ENCODE measurements at regions not wholly inside any gene's neighbourhood (a gene's known extent, or its start where the extent isn't known, plus 50 kb on each side); places are given as distances from the start of the nearest gene placed in this dataset.

- DNase-seq (ENCODE audit: low read depth) = no peak
- no peak overlapping the region for H3K4me3 ChIP-seq (replicated peaks; ENCODE audit: low read depth, low read length)
- TF ChIP-seq CTCF (IDR thresholded peaks at IDR 0.05; ENCODE audit: low read length, missing control alignments) = no peak
These were observed 69.3 kb downstream of the MTERF1 start for GRCh38 chr7:91811236-91811635.

GRCh38 chr7:91811641-91812040 lies 68.9 kb downstream of the MTERF1 start:
- H3K4me3 ChIP-seq (replicated peaks; ENCODE audit: low read depth, low read length) = no peak overlapping the region
- DNase-seq (ENCODE audit: low read depth) = no peak
- no peak for TF ChIP-seq CTCF (IDR thresholded peaks at IDR 0.05; ENCODE audit: low read length, missing control alignments)

- H3K4me3 ChIP-seq (replicated peaks; ENCODE audit: low read depth, low read length) = no peak overlapping the region
- DNase-seq (ENCODE audit: low read depth) = no peak
- no peak for TF ChIP-seq CTCF (IDR thresholded peaks at IDR 0.05; ENCODE audit: low read length, missing control alignments)
These were observed 68.1 kb downstream of the MTERF1 start for GRCh38 chr7:91812388-91812787.

GRCh38 chr7:91814189-91814588 lies 66.3 kb downstream of the MTERF1 start:
- no peak for TF ChIP-seq CTCF (IDR thresholded peaks at IDR 0.05; ENCODE audit: low read length, missing control alignments)
- H3K4me3 ChIP-seq (replicated peaks; ENCODE audit: low read depth, low read length) = no peak overlapping the region
- DNase-seq (ENCODE audit: low read depth) = no peak
